ENCODE measurements at regions not wholly inside any gene's neighbourhood (a gene's known extent, or its start where the extent isn't known, plus 50 kb on each side); places are given as distances from the start of the nearest gene placed in this dataset.

- ChIA-PET POLR2A (ENCODE audit: unreplicated experiment) (no interaction called here), CTCF (interaction anchor here (1.5 kb wide), 1 partner anchor 395 kb away, joined by 3 read pairs; no protein-coding TSS in a partner anchor)
- DNase-seq, result no peak
These were observed 137.5 kb upstream of the PRPS1L1 start for GRCh38 chr7:18165166-18165565.

More at GRCh38 chr7:18165166-18165565, 137.5 kb upstream of the PRPS1L1 start:
- Histone ChIP-seq H2BK20ac (ENCODE audit: low read depth, low read length) (no peak overlapping the region), H3K18ac (ENCODE audit: low read depth, low read length) (no peak overlapping the region), H3K9me3 (ENCODE audit: control insufficient read depth, insufficient read depth, low read length) (no peaks in the 10 kb centered on the region), H3K4me2 (ENCODE audit: low read depth, low read length) (no peak overlapping the region), H3K4me3 (ENCODE audit: insufficient read depth, low read depth, low read length) (no peak overlapping the region), H3K27me3 (ENCODE audit: control insufficient read depth, insufficient read depth, low read length) (no peaks in the 10 kb centered on the region), H3K14ac (replicated peaks; ENCODE audit: low read depth, low read length) (no peak overlapping the region), H3K4me1 (ENCODE audit: control insufficient read depth, insufficient read depth, low read length) (no peaks in the 10 kb centered on the region), H3K4ac (ENCODE audit: low read depth, low read length) (no peak overlapping the region), H3K23ac (ENCODE audit: low read depth, low read length) (no peak overlapping the region), H2AFZ (replicated peaks; ENCODE audit: low read length, poor library complexity) (no peak overlapping the region), H3K79me1 (ENCODE audit: low read depth in 1 of 2, low read length in 2 of 2) (no peaks in the 10 kb centered on the region), H3K9ac (ENCODE audit: low read depth, low read length) (no peak overlapping the region), H3K27ac (ENCODE audit: insufficient read depth, low read length) (no peak overlapping the region), H3K36me3 (ENCODE audit: control insufficient read depth, insufficient read depth, low read length) (no peaks in the 10 kb centered on the region), H2BK5ac (ENCODE audit: low read depth, low read length, poor library complexity, severe bottlenecking) (no peak overlapping the region), H4K91ac (ENCODE audit: insufficient read depth, low read depth, low read length) (no peak overlapping the region), H3K9me1 (ENCODE audit: insufficient read depth, low read length) (no peaks in the 10 kb centered on the region), H4K8ac (ENCODE audit: low read depth in 2 of 2, low read length in 2 of 2) (no peak overlapping the region), H3K56ac (ENCODE audit: extremely low read depth, insufficient read depth, low read length) (no peak overlapping the region), H2AK9ac (replicated peaks; ENCODE audit: low read depth, low read length, poor library complexity) (no peak overlapping the region), H2BK120ac (ENCODE audit: low read depth, low read length) (no peak overlapping the region), H2BK15ac (ENCODE audit: low read depth, low read length) (no peak overlapping the region), H4K20me1 (ENCODE audit: insufficient read depth, low read length) (no peaks in the 10 kb centered on the region), H2AK5ac (ENCODE audit: low read depth, low read length) (no peak overlapping the region), H4K5ac (ENCODE audit: low read depth, low read length) (no peak overlapping the region)
- ATAC-seq (ENCODE audit: low read depth), result no peak; the same call in 1 of the 2 replicates
- dilution Hi-C loops (cut with HindIII; ENCODE audit: low sequenced_read_pairs, unreplicated experiment), result no loop called here
- no CpG with 5 or more reads among the region's 1 CpG for WGBS, 2 experiments (ENCODE audit: extremely low coverage in 2 of 2, insufficient read length in 1 of 2)
- TF ChIP-seq RAD21 (IDR thresholded peaks at IDR 0.05; ENCODE audit: low read length) (no peak), BHLHE40 (IDR thresholded peaks at IDR 0.05; ENCODE audit: low read depth, low read length) (no peak), FOS (IDR thresholded peaks at IDR 0.05; ENCODE audit: low read depth, low read length) (no peak), MXI1 (IDR thresholded peaks at IDR 0.05; ENCODE audit: borderline replicate concordance, low read depth, low read length) (no peak), CTCF (conservative IDR thresholded peaks at IDR 0.05; ENCODE audit: low read depth, low read length) (no peak)
- BruUV-seq (replicated peaks), result no TSS peak
- intact Hi-C loops (cut with micrococcal nuclease), result no loop called here
- in situ Hi-C loops (cut with MboI; ENCODE audit: low sequenced_read_pairs), result no loop called here

Data from IMR-90 (cell line).